Cardiac muscle cell (in vitro differentiated cells and primary cell): ENCODE measurements at regions not wholly inside any gene's neighbourhood (a gene's known extent, or its start where the extent isn't known, plus 50 kb on each side); places are given as distances from the start of the nearest gene placed in this dataset.

ENCODE experiments used
- DNase-seq, 2 donors: peaks; one replicate each; pipeline versions ENCODE4 v3.0.0 to v3.0.0-alpha.2; 2010 to 2017; ENCODE audit warnings: low read depth in 1 of 2, low spot score in 1 of 2
- H3K27ac ChIP-seq: fragments of 200-600 bp; sonication (generic); 2 replicates; pipeline ENCODE4 v1.5.1; 2016
- H3K27me3 ChIP-seq: fragments of 200-600 bp; sonication (generic); 2 replicates; pipeline ENCODE4 v1.6.0; 2016; ENCODE audit warnings: control low read depth
- H3K36me3 ChIP-seq: fragments of 200-600 bp; sonication (generic); 2 replicates; pipeline ENCODE4 v1.5.1; 2016; ENCODE audit warnings: control low read depth
- H3K4me1 ChIP-seq: fragments of 200-600 bp; sonication (generic); 2 replicates; pipeline ENCODE4 v1.8.1; 2017; ENCODE audit warnings: low read depth, mild to moderate bottlenecking, mixed run types
- H3K4me3 ChIP-seq: fragments of 200-600 bp; sonication (generic); 2 replicates; pipeline ENCODE4 v1.5.1; 2016; ENCODE audit warnings: mild to moderate bottlenecking
- H3K9me3 ChIP-seq: fragments of 200-600 bp; sonication (generic); 2 replicates; pipeline ENCODE4 v1.5.1; 2017; ENCODE audit warnings: low read depth, mild to moderate bottlenecking, control low read depth
- TF ChIP-seq, protein P1 (sequence below): IDR thresholded peaks from 2 replicates; pipeline ENCODE4 v1.5.1; 2012; ENCODE audit warnings: low read depth, mild to moderate bottlenecking, low read length

DNA sequence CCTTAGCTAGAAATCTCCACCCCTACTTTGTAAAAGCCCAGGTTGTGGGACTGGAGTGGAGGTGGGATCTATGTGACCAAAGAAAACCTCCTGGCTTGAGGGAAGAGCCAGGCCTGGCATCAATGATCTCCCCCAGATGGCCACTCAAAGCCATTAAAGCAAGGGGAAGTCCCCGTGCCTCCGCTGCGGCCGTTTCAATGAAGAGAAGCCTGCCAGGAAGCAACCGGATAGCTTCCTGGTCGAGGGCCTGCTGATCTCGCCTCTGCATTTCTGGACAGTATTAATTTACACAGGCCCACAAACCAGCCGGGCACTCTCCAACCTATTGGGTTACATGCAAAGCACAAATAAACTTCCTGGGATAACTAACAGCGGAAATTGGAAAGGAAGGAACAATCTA lies 160.5 kb upstream of the MSX2 start:
- no peaks in the 10 kb centered on the region for H3K9me3 ChIP-seq
- no peak overlapping the region for H3K4me3 ChIP-seq
- peaks cover 12% of the 10 kb centered on the region for H3K27me3 ChIP-seq
- H3K4me1 ChIP-seq, result no peaks in the 10 kb centered on the region
- no peaks in the 10 kb centered on the region for H3K36me3 ChIP-seq
- TF ChIP-seq, protein P1, sequence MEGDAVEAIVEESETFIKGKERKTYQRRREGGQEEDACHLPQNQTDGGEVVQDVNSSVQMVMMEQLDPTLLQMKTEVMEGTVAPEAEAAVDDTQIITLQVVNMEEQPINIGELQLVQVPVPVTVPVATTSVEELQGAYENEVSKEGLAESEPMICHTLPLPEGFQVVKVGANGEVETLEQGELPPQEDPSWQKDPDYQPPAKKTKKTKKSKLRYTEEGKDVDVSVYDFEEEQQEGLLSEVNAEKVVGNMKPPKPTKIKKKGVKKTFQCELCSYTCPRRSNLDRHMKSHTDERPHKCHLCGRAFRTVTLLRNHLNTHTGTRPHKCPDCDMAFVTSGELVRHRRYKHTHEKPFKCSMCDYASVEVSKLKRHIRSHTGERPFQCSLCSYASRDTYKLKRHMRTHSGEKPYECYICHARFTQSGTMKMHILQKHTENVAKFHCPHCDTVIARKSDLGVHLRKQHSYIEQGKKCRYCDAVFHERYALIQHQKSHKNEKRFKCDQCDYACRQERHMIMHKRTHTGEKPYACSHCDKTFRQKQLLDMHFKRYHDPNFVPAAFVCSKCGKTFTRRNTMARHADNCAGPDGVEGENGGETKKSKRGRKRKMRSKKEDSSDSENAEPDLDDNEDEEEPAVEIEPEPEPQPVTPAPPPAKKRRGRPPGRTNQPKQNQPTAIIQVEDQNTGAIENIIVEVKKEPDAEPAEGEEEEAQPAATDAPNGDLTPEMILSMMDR, result no peak
- DNase-seq, result peak; percentile 14 to 19
- H3K27ac ChIP-seq, result no peak overlapping the region

- TF ChIP-seq, protein P1, result no peak
- H3K36me3 ChIP-seq, result no peaks in the 10 kb centered on the region
- no peaks in the 10 kb centered on the region for H3K27me3 ChIP-seq
- H3K9me3 ChIP-seq, result no peaks in the 10 kb centered on the region
- no peak overlapping the region for H3K4me3 ChIP-seq
- DNase-seq, result no peak
- no peak overlapping the region for H3K27ac ChIP-seq
- peaks cover 10% of the 10 kb centered on the region for H3K4me1 ChIP-seq
These were observed 156.8 kb upstream of the MSX2 start for GRCh38 chr5:174567506-174568141.

- no peak for DNase-seq
- Histone ChIP-seq H3K27me3 (no peaks in the 10 kb centered on the region), H3K27ac (no peak overlapping the region), H3K9me3 (no peaks in the 10 kb centered on the region), H3K36me3 (no peaks in the 10 kb centered on the region), H3K4me1 (peaks cover 13% of the 10 kb centered on the region), H3K4me3 (no peak overlapping the region)
- TF ChIP-seq, protein P1, result no peak
These were observed 153.7 kb upstream of the MSX2 start for GRCh38 chr5:174570662-174571061.

DNA sequence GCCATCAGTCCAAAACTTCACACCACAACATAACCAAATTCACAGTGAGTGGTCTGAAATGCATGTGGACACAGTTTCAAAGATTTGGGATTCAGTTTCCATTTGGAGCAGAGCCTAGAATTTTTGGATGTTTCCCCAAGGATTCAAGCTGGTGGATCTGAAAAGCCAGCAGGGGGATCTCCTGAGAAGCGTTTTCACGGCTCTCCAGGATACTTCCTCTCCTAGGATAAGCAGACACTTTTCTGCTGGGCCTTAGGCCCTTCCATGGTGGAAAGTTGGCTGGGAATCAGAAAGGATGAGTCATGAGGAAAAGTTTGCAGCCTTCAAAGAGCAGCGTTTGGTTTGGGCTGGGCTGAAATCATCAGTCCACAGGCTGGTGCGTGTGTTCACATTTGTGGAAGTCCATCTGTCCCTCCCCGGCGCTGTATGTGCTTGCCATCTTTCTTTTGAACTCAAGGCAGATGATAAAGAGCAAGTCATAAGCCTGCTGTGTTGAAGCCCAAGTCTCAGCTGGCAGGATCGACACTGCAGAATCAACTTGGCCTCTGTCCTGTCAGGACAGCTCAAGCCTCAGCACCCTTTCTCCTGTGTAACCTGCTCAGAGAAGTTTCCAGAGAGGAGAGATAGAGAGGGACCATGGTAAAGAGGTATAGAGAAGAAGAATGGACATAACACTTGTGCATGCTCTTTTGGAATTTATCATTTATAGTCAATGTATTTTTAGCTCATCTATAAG lies 152.6 kb upstream of the MSX2 start:
- Histone ChIP-seq H3K27ac (no peak overlapping the region), H3K4me3 (no peak overlapping the region), H3K36me3 (no peaks in the 10 kb centered on the region), H3K27me3 (no peaks in the 10 kb centered on the region), H3K4me1 (peaks cover 13% of the 10 kb centered on the region), H3K9me3 (no peaks in the 10 kb centered on the region)
- DNase-seq, result peak; percentile 37 to 96
- TF ChIP-seq, protein P1, result peak; percentile 66

DNA sequence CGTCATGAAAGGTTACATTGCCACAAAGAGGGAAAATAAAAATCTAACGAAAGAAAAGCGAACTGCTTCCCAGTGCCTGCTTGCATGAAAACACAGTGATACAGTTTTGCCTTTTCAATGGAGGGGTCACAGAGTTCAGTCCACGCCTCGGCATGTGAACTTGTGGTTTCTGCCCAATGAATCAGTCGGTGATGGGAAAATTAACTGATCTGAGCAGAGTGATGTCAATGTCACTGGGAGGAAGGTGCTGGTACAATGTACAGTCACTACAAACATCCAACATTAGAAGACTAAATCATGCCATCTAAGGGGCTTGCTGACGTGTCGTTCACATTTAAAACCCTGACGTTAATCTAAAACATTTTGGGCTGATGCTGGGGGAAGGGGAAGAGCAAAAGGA lies 151.8 kb upstream of the MSX2 start:
- H3K4me1 ChIP-seq, result peaks cover 13% of the 10 kb centered on the region
- no peaks in the 10 kb centered on the region for H3K36me3 ChIP-seq
- H3K27ac ChIP-seq, result no peak overlapping the region
- H3K9me3 ChIP-seq, result no peaks in the 10 kb centered on the region
- no peak overlapping the region for H3K4me3 ChIP-seq
- DNase-seq, result no peak
- TF ChIP-seq, protein P1, result no peak
- no peaks in the 10 kb centered on the region for H3K27me3 ChIP-seq
